Suprapubic skin (tissue), 3 donors: ENCODE measurements at regions not wholly inside any gene's neighbourhood (a gene's known extent, or its start where the extent isn't known, plus 50 kb on each side); places are given as distances from the start of the nearest gene placed in this dataset.

ENCODE experiments used
- CTCF ChIP-seq, 2 donors: fragments of 200-600 bp in 1 of 2; fragments of 450-650 bp in 1 of 2; sonication (generic) in 1 of 2; IDR thresholded peaks; one replicate each; pipeline ENCODE4 v1.5.1; 2016 to 2019; ENCODE audit warnings: antibody characterized with exemption in 2 of 2, mild to moderate bottlenecking in 1 of 2, moderate library complexity in 1 of 2
- POLR2A ChIP-seq, 2 donors: fragments of 450-650 bp; IDR thresholded peaks; one replicate each; pipeline ENCODE4 v1.6.1; 2017; ENCODE audit warnings: antibody characterized with exemption in 2 of 2, mild to moderate bottlenecking in 2 of 2, moderate library complexity in 2 of 2

- TF ChIP-seq CTCF (IDR thresholded peaks at IDR 0.05) (no peak), POLR2A (IDR thresholded peaks at IDR 0.05) (no peak)
Observed at GRCh38 chr9:26261503-26262330, 583.5 kb upstream of the TUSC1 start.
